ENCODE measurements at regions not wholly inside any gene's neighbourhood (a gene's known extent, or its start where the extent isn't known, plus 50 kb on each side); places are given as distances from the start of the nearest gene placed in this dataset.
A peak's percentile ranks its signal among the peaks of the same experiment; 100 is the strongest.
"Not testable (repeated sequence)": the region's sequence is repeated elsewhere in the genome, so short reads cannot be mapped to it uniquely, and the experiment has no call there.

GRCh38 chr1:29949676-29950075 is 713.4 kb downstream of the PTPRU start:
- no peak for DNase-seq

DNA sequence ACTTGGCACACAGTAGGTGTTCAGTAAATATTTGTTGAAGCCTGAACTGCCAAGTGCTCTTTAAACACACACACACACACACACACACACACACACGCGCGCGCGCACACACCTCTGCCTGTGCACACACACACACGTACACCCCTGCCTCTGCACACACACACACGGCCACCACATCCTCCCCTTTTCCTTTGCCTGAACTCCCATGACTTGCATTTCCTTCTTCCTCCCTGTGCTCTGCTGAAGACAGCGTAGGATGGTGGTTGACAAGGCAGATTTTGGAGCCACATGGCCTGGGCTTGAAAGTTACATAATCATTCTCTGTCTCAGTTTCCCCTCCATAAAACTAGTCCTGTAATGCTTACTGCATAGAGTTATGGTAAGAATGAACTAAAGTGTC is 712.3 kb downstream of the PTPRU start:
- no peak for DNase-seq

GRCh38 chr1:29946057-29946456 is 709.7 kb downstream of the PTPRU start:
- no peak for DNase-seq

GRCh38 chr1:29945426-29945825 is 709.1 kb downstream of the PTPRU start:
- DNase-seq = no peak

DNA sequence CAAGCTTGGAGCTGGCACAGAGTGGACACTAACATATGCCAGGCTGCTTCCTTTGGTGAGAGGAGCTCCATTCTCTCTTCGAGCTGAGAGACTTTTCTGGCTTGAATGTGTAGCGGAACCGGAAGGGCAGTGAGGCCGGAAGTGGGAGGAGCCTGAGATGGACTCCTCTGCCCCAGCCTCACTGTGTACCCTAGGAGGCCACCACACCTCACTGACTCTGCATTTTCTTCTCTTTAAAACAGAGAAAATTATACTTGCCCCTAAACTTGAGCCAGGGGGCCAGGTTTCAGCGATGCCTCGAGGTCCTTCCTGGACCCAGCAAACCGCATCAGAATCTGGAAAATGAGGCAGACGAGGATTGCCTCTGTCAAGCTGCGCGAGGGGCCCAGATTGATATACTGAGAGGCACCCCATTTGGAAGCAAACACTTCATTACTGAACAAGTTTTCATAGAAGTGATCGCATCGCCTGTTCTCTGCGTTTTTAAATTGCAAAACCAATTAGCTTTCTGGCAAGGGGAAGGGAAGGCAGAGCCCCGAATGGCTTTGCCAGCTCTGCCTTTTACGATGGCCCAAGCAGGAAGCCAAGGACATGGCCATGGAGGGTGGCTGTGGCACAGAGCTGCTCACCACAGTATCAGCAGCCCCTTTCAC is 708.1 kb downstream of the PTPRU start:
- DNase-seq = no peak

- DNase-seq = no peak
Measured at GRCh38 chr1:29943034-29943433, 706.7 kb downstream of the PTPRU start.

- DNase-seq = no peak
Measured at GRCh38 chr1:29939079-29939478, 702.8 kb downstream of the PTPRU start.

- no peak for DNase-seq
Measured at GRCh38 chr1:29937356-29937755, 701.0 kb downstream of the PTPRU start.

GRCh38 chr1:29936031-29936544 is 699.8 kb downstream of the PTPRU start:
- no peak for DNase-seq

DNA sequence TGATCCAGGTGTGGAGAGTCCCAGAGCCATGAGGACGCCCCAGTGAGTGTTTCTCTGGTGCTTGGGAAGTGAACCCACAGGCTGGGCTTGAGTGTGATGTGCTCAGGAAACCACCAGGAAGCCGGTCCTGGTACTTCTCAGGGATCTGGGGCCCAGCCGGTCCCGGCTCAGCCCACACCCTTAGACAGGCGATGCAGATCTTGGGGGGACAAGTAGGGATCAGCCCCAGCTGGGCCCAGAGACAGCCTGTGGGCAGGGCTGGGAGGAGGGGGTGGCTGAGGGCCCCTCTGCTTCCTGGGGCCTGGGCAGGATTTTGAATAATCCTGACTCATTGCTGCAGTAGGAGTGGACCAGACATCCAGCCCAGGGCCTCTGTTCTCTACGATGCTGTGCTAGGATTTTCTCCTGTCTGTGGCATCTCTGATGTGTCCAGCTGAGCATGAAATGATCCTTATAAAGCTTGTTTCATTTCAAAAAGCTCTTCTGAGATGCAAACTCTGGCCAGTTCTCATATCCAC is 698.0 kb downstream of the PTPRU start:
- no peak for DNase-seq

DNA sequence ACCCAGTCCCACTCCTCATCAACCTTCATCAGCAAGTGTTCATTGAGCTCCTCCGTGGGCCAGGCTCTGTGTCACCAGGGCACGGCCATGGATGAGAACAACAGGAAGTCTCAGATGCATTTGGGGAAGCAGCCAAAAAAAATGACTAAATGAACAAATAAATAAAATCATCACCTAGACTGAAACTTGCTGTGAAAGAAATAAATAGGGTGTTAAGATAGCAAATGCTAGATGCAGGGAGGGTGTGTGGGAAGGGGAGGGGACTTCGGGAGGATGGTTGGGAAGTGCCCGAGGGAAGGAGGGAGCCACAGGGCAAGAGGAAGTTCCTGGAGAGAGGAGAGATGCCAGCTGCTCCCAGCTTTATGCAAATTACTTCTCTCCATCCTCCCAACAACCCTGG is 696.7 kb downstream of the PTPRU start:
- no peak for DNase-seq

DNA sequence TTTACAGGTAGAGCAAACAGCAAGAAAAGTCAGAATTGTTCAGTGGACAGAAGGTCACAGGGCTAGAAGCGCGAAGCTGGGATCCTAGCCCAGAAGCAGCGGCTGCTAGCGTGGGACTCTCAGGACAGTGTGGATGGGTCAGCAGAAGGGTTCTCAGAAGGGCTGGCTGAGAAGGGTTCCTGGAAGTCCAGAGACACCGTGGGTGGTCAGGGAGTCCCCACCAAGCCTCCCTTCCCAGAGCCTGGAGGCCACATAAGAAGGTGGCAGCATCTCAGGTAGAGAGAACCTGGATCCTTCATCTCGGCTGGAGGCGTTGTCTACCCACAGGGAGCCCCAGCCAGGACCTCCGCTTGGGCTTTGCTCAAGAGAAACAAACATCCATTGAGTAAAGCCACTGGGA is 696.3 kb downstream of the PTPRU start:
- DNase-seq = no peak

GRCh38 chr1:29931477-29932175 is 695.3 kb downstream of the PTPRU start:
- DNase-seq = no peak

DNA sequence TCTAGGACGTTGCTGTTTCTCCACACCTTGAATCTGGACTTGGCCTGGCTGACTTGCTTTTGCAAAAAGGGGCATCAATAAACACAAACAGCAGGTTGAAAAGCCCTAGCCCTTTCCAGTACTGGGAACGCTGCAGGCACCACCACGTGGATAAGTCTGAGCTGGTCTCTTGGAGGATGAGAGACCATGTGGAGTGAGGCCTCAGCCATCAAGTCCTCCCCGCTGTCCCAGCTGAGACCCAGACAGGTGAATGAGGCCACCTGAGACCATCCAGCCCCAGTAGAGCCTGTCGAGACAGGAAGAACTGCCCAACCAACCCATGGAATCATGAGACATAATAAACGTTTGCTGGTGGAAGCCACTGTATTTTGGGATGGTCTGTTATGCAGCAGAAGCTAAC is 688.7 kb downstream of the PTPRU start:
- no peak for DNase-seq

DNA sequence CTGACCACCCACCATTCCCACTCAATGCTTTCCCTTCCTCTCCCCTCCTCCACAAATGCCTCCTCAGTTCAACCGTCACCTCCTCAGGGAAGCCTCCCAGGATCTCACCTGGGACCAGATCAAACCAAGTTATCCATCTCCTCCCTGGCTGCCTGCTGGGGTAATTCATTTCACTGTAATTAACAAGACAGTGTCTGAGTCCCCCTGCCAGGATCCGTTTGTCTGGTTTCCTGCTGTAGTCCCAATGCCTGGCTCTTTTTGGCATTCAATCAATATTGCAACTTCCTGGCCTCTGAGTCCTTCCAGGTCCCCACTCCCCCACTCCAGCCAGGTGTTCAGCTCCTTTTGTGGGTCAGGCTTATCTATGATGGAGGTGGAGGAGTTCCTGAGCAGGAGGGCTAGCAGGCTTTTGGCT is 687.7 kb downstream of the PTPRU start:
- no peak for DNase-seq

GRCh38 chr1:29921741-29922140 is 685.4 kb downstream of the PTPRU start:
- no peak for DNase-seq

GRCh38 chr1:29920784-29921183 is 684.5 kb downstream of the PTPRU start:
- no peak for DNase-seq

- no peak for DNase-seq
Measured at GRCh38 chr1:29920316-29920715, 684.0 kb downstream of the PTPRU start.

DNA sequence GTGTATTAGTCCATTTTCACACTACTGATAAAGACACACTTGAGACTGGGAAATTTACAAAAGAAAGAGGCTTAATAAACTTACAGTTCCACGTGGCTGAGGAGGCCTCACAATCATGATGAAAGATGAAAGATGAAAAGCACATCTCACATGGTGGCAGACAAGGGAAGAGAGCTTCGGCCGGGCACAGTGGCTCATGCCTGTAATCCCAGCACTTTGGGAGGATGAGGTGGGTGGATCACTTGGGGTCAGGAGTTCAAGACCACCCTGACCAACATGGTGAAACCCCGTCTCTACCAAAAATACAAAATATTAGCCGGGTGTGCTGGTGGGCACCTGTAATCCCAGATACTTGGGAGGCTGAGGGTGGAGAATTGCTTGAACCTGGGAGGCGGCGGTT is 682.7 kb downstream of the PTPRU start:
- not testable (repeated sequence) for DNase-seq

DNA sequence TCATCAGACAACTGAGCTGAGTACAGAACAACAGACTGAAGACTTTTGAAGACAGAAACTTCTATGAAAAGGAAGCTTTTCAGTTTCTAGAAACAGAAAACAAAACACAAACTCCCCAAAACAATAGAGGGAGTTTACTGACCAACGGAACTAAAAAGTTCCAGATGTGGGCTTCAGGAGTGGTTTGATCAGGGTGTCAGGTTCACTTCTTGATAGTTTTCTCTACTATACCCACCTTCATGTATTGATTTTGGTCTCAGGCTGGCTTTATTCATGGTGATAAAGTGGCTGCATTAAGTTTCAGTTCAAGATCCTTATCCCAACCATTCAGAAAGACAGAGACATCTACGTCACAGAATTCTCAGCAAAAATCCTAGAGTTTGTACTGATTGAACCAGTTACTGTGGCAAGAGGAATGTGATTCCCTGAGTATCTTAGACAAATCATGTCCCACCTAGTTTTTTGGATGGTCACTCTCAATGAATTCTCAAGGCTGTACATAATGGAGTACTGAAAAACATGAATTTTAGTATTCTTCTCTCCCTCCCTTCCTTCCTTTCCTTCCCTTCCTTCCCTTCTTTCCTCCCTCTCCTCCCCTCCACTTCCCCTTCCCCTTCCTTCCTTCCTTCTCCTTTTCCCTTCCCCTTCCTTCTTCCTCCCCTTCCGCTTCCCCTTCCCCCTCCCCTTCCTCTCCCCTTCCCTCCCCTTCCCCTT is 680.5 kb downstream of the PTPRU start:
- DNase-seq = no peak

- no peak for DNase-seq
Measured at GRCh38 chr1:29914936-29915335, 678.6 kb downstream of the PTPRU start.

GRCh38 chr1:29912425-29912824 is 676.1 kb downstream of the PTPRU start:
- DNase-seq = peak; percentile 40 to 55

- DNase-seq = no peak
Measured at GRCh38 chr1:29909962-29910361, 673.6 kb downstream of the PTPRU start.

DNA sequence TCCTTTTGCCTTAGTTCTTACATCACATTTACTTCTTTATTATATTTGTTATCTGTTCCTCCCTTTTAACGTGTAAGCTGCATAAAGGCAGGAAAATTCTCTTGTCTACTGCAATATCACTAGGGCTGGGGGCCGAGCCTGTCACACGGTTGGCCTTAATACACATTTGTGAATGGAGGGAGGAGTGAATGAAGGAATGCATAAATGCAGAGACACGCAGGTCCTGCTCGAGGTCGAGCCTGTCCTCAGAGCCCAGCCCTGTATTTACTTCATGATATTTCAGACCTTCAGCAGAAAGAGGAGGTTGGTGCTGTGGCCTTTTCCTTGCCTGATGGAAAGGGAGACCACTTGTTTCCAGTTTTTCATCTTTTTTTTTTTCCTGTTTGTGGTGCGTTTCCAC is 671.3 kb downstream of the PTPRU start:
- no peak for DNase-seq

Data from inflammatory macrophage treated with lipopolysaccharide for 1 hour (primary cell).